HG03097 (cell line): ENCODE measurements at regions not wholly inside any gene's neighbourhood (a gene's known extent, or its start where the extent isn't known, plus 50 kb on each side); places are given as distances from the start of the nearest gene placed in this dataset.

Experiments
- ATAC-seq: cut with Tn5 transposase; IDR thresholded peaks from one replicate; pipeline ENCODE4 v1.9.1; 2021; ENCODE audit not compliant: unreplicated experiment, low FRiP score

GRCh38 chr5:152337484-152337883, 67.6 kb downstream of the NMUR2 start:
- ATAC-seq: no peak

- no peak for ATAC-seq
Measured at GRCh38 chr5:152335461-152335860, 69.6 kb downstream of the NMUR2 start.

- ATAC-seq: no peak
Measured at GRCh38 chr5:152332716-152333460, 72.2 kb downstream of the NMUR2 start.

- no peak for ATAC-seq
Measured at GRCh38 chr5:152331718-152332117, 73.4 kb downstream of the NMUR2 start.

- ATAC-seq: no peak
Measured at GRCh38 chr5:152331006-152331405, 74.1 kb downstream of the NMUR2 start.

- no peak for ATAC-seq
Measured at GRCh38 chr5:152329761-152330283, 75.3 kb downstream of the NMUR2 start.

GRCh38 chr5:152329207-152329606, 75.9 kb downstream of the NMUR2 start:
- no peak for ATAC-seq

GRCh38 chr5:152315942-152316341, 89.1 kb downstream of the NMUR2 start:
- ATAC-seq: no peak

- ATAC-seq: no peak
Measured at GRCh38 chr5:152314196-152314829, 90.8 kb downstream of the NMUR2 start.

GRCh38 chr5:152309926-152310450, 95.1 kb downstream of the NMUR2 start:
- no peak for ATAC-seq

- no peak for ATAC-seq
Measured at GRCh38 chr5:152306386-152306785, 98.7 kb downstream of the NMUR2 start.

- ATAC-seq: no peak
Measured at GRCh38 chr5:152305525-152305924, 99.6 kb downstream of the NMUR2 start.

GRCh38 chr5:152303841-152304240, 101.2 kb downstream of the NMUR2 start:
- ATAC-seq: no peak

- no peak for ATAC-seq
Measured at GRCh38 chr5:152297866-152298265, 107.2 kb downstream of the NMUR2 start.

- no peak for ATAC-seq
Measured at GRCh38 chr5:152293189-152293588, 111.9 kb downstream of the NMUR2 start.

- ATAC-seq: no peak
Measured at GRCh38 chr5:152290181-152290580, 114.9 kb downstream of the NMUR2 start.

GRCh38 chr5:152288917-152289595, 116.0 kb downstream of the NMUR2 start:
- ATAC-seq: no peak

- ATAC-seq: no peak
Measured at GRCh38 chr5:152288499-152288898, 116.6 kb downstream of the NMUR2 start.

GRCh38 chr5:152285764-152286163, 119.3 kb downstream of the NMUR2 start:
- ATAC-seq: no peak

GRCh38 chr5:152282331-152282730, 122.7 kb downstream of the NMUR2 start:
- no peak for ATAC-seq

- no peak for ATAC-seq
Measured at GRCh38 chr5:152277936-152278335, 127.1 kb downstream of the NMUR2 start.
